ENCODE measurements at regions not wholly inside any gene's neighbourhood (a gene's known extent, or its start where the extent isn't known, plus 50 kb on each side); places are given as distances from the start of the nearest gene placed in this dataset.

GRCh38 chr13:64362564-64362963 is 2867.6 kb downstream of the PCDH9 start:
- Histone ChIP-seq H3K4me3 (ENCODE audit: insufficient read depth, low read depth, low read length) (no peak overlapping the region), H3K9ac (ENCODE audit: low read depth, low read length) (no peak overlapping the region), H4K91ac (ENCODE audit: insufficient read depth, low read depth, low read length) (no peak overlapping the region), H4K5ac (ENCODE audit: low read depth, low read length) (no peak overlapping the region), H3K4me2 (ENCODE audit: low read depth, low read length) (no peak overlapping the region), H3K23ac (ENCODE audit: low read depth, low read length) (no peak overlapping the region), H2BK20ac (ENCODE audit: low read depth, low read length) (no peak overlapping the region), H2BK15ac (ENCODE audit: low read depth, low read length) (no peak overlapping the region), H3K36me3 (ENCODE audit: control insufficient read depth, insufficient read depth, low read length) (no peaks in the 10 kb centered on the region), H4K20me1 (ENCODE audit: insufficient read depth, low read length) (no peaks in the 10 kb centered on the region), H3K4me1 (ENCODE audit: control insufficient read depth, insufficient read depth, low read length) (no peaks in the 10 kb centered on the region), H3K9me3 (ENCODE audit: control insufficient read depth, insufficient read depth, low read length) (no peaks in the 10 kb centered on the region; the same call in 1 of the 2 replicates), H3K79me1 (ENCODE audit: low read depth in 1 of 2, low read length in 2 of 2) (no peaks in the 10 kb centered on the region), H2AFZ (replicated peaks; ENCODE audit: low read length, poor library complexity) (no peak overlapping the region), H3K18ac (ENCODE audit: low read depth, low read length) (no peak overlapping the region), H3K27me3 (ENCODE audit: control insufficient read depth, insufficient read depth, low read length) (no peaks in the 10 kb centered on the region), H2AK5ac (ENCODE audit: low read depth, low read length) (no peak overlapping the region), H3K56ac (ENCODE audit: extremely low read depth, insufficient read depth, low read length) (no peak overlapping the region), H3K4ac (ENCODE audit: low read depth, low read length) (no peak overlapping the region), H3K9me1 (ENCODE audit: insufficient read depth, low read length) (no peaks in the 10 kb centered on the region), H4K8ac (ENCODE audit: low read depth in 2 of 2, low read length in 2 of 2) (no peak overlapping the region), H3K14ac (replicated peaks; ENCODE audit: low read depth, low read length) (no peak overlapping the region), H2BK5ac (ENCODE audit: low read depth, low read length, poor library complexity, severe bottlenecking) (no peak overlapping the region), H2AK9ac (replicated peaks; ENCODE audit: low read depth, low read length, poor library complexity) (no peak overlapping the region), H2BK120ac (ENCODE audit: low read depth, low read length) (no peak overlapping the region), H3K27ac (ENCODE audit: insufficient read depth, low read length) (no peak overlapping the region)
- intact Hi-C loops (cut with micrococcal nuclease): no loop called here
- WGBS, 2 experiments (ENCODE audit: extremely low coverage in 2 of 2, insufficient read length in 1 of 2): no CpG with 5 or more reads among the region's 2 CpGs
- DNase-seq (no peak), ATAC-seq (ENCODE audit: low read depth) (no peak)
- in situ Hi-C loops (cut with MboI; ENCODE audit: low sequenced_read_pairs): no loop called here
- dilution Hi-C loops (cut with HindIII; ENCODE audit: low sequenced_read_pairs, unreplicated experiment): no loop called here
- no peak for TF ChIP-seq SMC3 (IDR thresholded peaks at IDR 0.05; ENCODE audit: low read depth, low read length)
- TF ChIP-seq CHD1 (IDR thresholded peaks at IDR 0.05; ENCODE audit: low read depth, low read length): no peak
- TF ChIP-seq CEBPB (IDR thresholded peaks at IDR 0.05; ENCODE audit: low read depth, low read length): no peak
- TF ChIP-seq USF2 (IDR thresholded peaks at IDR 0.05; ENCODE audit: low read depth, low read length): no peak
- TF ChIP-seq ELK1 (IDR thresholded peaks at IDR 0.05; ENCODE audit: borderline replicate concordance, low read depth, low read length): no peak
- TF ChIP-seq MAZ (IDR thresholded peaks at IDR 0.05; ENCODE audit: borderline replicate concordance, low read depth, low read length): no peak
- no peak for TF ChIP-seq POLR2A (IDR thresholded peaks at IDR 0.05; ENCODE audit: low read depth, low read length)
- no peak for TF ChIP-seq RAD21 (IDR thresholded peaks at IDR 0.05; ENCODE audit: low read length)
- no peak for TF ChIP-seq MAFK (IDR thresholded peaks at IDR 0.05; ENCODE audit: low read depth, low read length)
- TF ChIP-seq BHLHE40 (IDR thresholded peaks at IDR 0.05; ENCODE audit: low read depth, low read length): no peak
- no peak for TF ChIP-seq NFE2L2 (IDR thresholded peaks at IDR 0.05; ENCODE audit: low read depth, low read length)
- no peak for TF ChIP-seq RFX5 (IDR thresholded peaks at IDR 0.05; ENCODE audit: low read depth, low read length)
- TF ChIP-seq FOS (IDR thresholded peaks at IDR 0.05; ENCODE audit: low read depth, low read length): no peak
- no peak for TF ChIP-seq RCOR1 (IDR thresholded peaks at IDR 0.05; ENCODE audit: insufficient replicate concordance, low read length)
- TF ChIP-seq MXI1 (IDR thresholded peaks at IDR 0.05; ENCODE audit: borderline replicate concordance, low read depth, low read length): no peak
- no peak for TF ChIP-seq CTCF (conservative IDR thresholded peaks at IDR 0.05; ENCODE audit: low read depth, low read length)
- no TSS peak for BruUV-seq (replicated peaks)
- ChIA-PET CTCF (no interaction called here), POLR2A (ENCODE audit: unreplicated experiment) (no interaction called here)
